PC-3 (cell line): ENCODE measurements at regions not wholly inside any gene's neighbourhood (a gene's known extent, or its start where the extent isn't known, plus 50 kb on each side); places are given as distances from the start of the nearest gene placed in this dataset.

Source experiments
- ATAC-seq: fragments of 200-7000 bp; cut with Tn5 transposase; 2 replicates; pipeline ENCODE4 v1.9.1; 2020; ENCODE audit warnings: mild to moderate bottlenecking, moderate library complexity
- BruUV-seq: library from RNA; stranded (reverse); fragments of 400-500 nt; replicated peaks from 2 replicates; lab custom pipeline; 2021; lab: Mats Ljungman, UMichigan
- CTCF ChIA-PET: fragments of 300-600 bp; sonication (Branson Sonifier 250); formaldehyde crosslinking; loops from one replicate; lab custom pipeline; 2022; ENCODE audit warnings: antibody characterized with exemption; lab: Charles Lee
- POLR2A ChIA-PET: fragments of 300-600 bp; sonication (Branson Sonifier 250); formaldehyde crosslinking; loops from one replicate; lab custom pipeline; 2022; ENCODE audit warnings: antibody characterized with exemption; ENCODE audit not compliant: unreplicated experiment; lab: Charles Lee
- DNase-seq: peaks from one replicate; pipeline ENCODE4 v3.0.0-alpha.2; 2015
- H2AFZ ChIP-seq: fragments of 300-600 bp; sonication (generic); 2 replicates; pipeline ENCODE4 v1.6.0; 2016; ENCODE audit warnings: antibody characterized with exemption, low read length
- H3F3A ChIP-seq: fragments of 300-600 bp; sonication (generic); one replicate; pipeline ENCODE4 v1.6.0; 2017; ENCODE audit warnings: antibody characterized with exemption, low read length, control low read depth, mild to moderate bottlenecking; ENCODE audit not compliant: unreplicated experiment
- H3K27ac ChIP-seq: fragments of 300-600 bp; sonication (generic); 2 replicates; pipeline ENCODE4 v1.5.1; 2016; ENCODE audit warnings: mild to moderate bottlenecking, low read length
- H3K27me3 ChIP-seq: fragments of 300-600 bp; sonication (generic); 2 replicates; pipeline ENCODE4 v1.6.1; 2016; ENCODE audit warnings: low read length, mixed read lengths
- H3K36me3 ChIP-seq: fragments of 300-600 bp; sonication (generic); 2 replicates; pipeline ENCODE4 v1.6.1; 2016; ENCODE audit warnings: low read depth, mixed run types, low read length, mixed read lengths
- H3K4me1 ChIP-seq: fragments of 300-600 bp; sonication (generic); 2 replicates; pipeline ENCODE4 v1.5.1; 2016; ENCODE audit warnings: low read length; ENCODE audit not compliant: insufficient read depth
- H3K4me2 ChIP-seq: fragments of 300-600 bp; sonication (generic); 2 replicates; pipeline ENCODE4 v1.6.0; 2016; ENCODE audit warnings: low read length
- H3K4me3 ChIP-seq: fragments of 300-600 bp; sonication (generic); 2 replicates; pipeline ENCODE4 v1.5.1; 2016; ENCODE audit warnings: mild to moderate bottlenecking, low read length, mixed read lengths
- H3K79me2 ChIP-seq: fragments of 300-600 bp; sonication (generic); 2 replicates; pipeline ENCODE4 v1.6.1; 2017; ENCODE audit warnings: low read length, mixed read lengths
- H3K9ac ChIP-seq: fragments of 300-600 bp; sonication (generic); 2 replicates; pipeline ENCODE4 v1.6.0; 2016; ENCODE audit warnings: mild to moderate bottlenecking, low read length
- H3K9me2 ChIP-seq: fragments of 300-600 bp; sonication (generic); replicated peaks from 2 replicates; pipeline ENCODE4 v1.6.1; 2016; ENCODE audit warnings: mixed run types, low read length, mixed read lengths
- H3K9me3 ChIP-seq: fragments of 300-600 bp; sonication (generic); 2 replicates; pipeline ENCODE4 v1.6.1; 2016; ENCODE audit warnings: low read length, mixed read lengths
- H4K20me1 ChIP-seq: fragments of 300-600 bp; sonication (generic); 2 replicates; pipeline ENCODE4 v1.6.1; 2016; ENCODE audit warnings: low read length, mixed read lengths
- EZH2 ChIP-seq: fragments of 300-600 bp; sonication (generic); IDR thresholded peaks from one replicate; pipeline ENCODE4 v1.6.1; 2017; ENCODE audit warnings: antibody characterized with exemption, mild to moderate bottlenecking, low read length; ENCODE audit not compliant: unreplicated experiment
- EZH2phosphoT487 ChIP-seq: fragments of 300-600 bp; sonication (generic); IDR thresholded peaks from 2 replicates; pipeline ENCODE4 v1.6.1; 2018; ENCODE audit warnings: mild to moderate bottlenecking, antibody characterized with exemption, low read length, borderline replicate concordance
- intact Hi-C: fragments of 100-400 bp; cut with micrococcal nuclease; formaldehyde crosslinking; loops from 2 replicates; pipeline ENCODE4 v1.9.0; 2023
- TF ChIP-seq, protein P1 (sequence below): fragments of 300-600 bp; sonication (generic); conservative IDR thresholded peaks from 2 replicates; pipeline ENCODE4 v1.5.1; 2017; ENCODE audit warnings: antibody characterized with exemption, low read depth, mild to moderate bottlenecking, low read length

GRCh38 chr2:225309516-225309915 lies 90.0 kb upstream of the NYAP2 start:
- intact Hi-C loops: no loop called here
- Histone ChIP-seq H3K4me2 (no peak overlapping the region), H2AFZ (no peak overlapping the region), H3K4me3 (no peak overlapping the region), H3K27me3 (no peaks in the 10 kb centered on the region), H3F3A (no peaks in the 10 kb centered on the region), H3K27ac (no peak overlapping the region), H3K9me3 (no peaks in the 10 kb centered on the region), H4K20me1 (no peaks in the 10 kb centered on the region), H3K4me1 (no peaks in the 10 kb centered on the region), H3K9ac (no peak overlapping the region), H3K9me2 (no peaks in the 10 kb centered on the region), H3K36me3 (no peaks in the 10 kb centered on the region), H3K79me2 (no peaks in the 10 kb centered on the region)
- ATAC-seq (no peak), DNase-seq (no peak)
- POLR2A ChIA-PET: no interaction called here
- CTCF ChIA-PET: no interaction called here
- BruUV-seq: no TSS peak
- no peak for TF ChIP-seq EZH2
- TF ChIP-seq, protein P1, sequence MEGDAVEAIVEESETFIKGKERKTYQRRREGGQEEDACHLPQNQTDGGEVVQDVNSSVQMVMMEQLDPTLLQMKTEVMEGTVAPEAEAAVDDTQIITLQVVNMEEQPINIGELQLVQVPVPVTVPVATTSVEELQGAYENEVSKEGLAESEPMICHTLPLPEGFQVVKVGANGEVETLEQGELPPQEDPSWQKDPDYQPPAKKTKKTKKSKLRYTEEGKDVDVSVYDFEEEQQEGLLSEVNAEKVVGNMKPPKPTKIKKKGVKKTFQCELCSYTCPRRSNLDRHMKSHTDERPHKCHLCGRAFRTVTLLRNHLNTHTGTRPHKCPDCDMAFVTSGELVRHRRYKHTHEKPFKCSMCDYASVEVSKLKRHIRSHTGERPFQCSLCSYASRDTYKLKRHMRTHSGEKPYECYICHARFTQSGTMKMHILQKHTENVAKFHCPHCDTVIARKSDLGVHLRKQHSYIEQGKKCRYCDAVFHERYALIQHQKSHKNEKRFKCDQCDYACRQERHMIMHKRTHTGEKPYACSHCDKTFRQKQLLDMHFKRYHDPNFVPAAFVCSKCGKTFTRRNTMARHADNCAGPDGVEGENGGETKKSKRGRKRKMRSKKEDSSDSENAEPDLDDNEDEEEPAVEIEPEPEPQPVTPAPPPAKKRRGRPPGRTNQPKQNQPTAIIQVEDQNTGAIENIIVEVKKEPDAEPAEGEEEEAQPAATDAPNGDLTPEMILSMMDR: no peak

- Histone ChIP-seq H2AFZ (no peak overlapping the region), H3K4me1 (no peaks in the 10 kb centered on the region), H3K4me3 (no peak overlapping the region), H3K9me3 (0 out of 2 replicates have a peak, but pooled peaks cover 4% of the 10 kb centered on the region), H3K79me2 (no peaks in the 10 kb centered on the region), H3K36me3 (no peaks in the 10 kb centered on the region), H3K4me2 (no peak overlapping the region), H3K9me2 (no peaks in the 10 kb centered on the region), H4K20me1 (no peaks in the 10 kb centered on the region), H3K9ac (no peak overlapping the region), H3F3A (no peaks in the 10 kb centered on the region), H3K27me3 (no peaks in the 10 kb centered on the region), H3K27ac (no peak overlapping the region)
- no peak for DNase-seq
- TF ChIP-seq, protein P1: no peak
- no peak for TF ChIP-seq EZH2phosphoT487
- TF ChIP-seq EZH2: no peak
- intact Hi-C loops: no loop called here
- no TSS peak for BruUV-seq
- CTCF ChIA-PET: interaction anchor here (0.5 kb wide), 1 partner anchor 406 kb away, joined by 3 read pairs; no protein-coding TSS in a partner anchor
- ATAC-seq: no peak
- POLR2A ChIA-PET: no interaction called here
Observed at GRCh38 chr2:225296951-225297350, 102.6 kb upstream of the NYAP2 start.

DNA sequence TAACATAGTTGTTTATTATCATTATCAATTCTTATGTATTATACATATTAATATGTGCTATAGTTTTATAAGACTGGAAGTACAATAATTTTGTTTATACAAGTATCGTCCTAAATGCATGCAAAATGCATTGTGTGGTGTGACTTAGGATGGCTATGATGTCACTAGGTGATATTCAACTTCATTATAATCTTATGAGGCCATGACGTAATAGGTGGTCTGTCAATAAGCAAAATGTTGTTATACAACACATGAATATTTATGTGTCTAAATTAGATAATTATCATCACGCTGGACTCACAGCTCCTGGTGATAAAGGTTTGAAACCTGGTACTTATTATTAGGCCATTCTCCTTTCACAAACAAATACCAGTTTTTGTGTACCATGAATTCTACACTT lies 104.4 kb upstream of the NYAP2 start:
- ChIA-PET CTCF (no interaction called here), POLR2A (no interaction called here)
- H3K79me2 ChIP-seq: no peaks in the 10 kb centered on the region
- H3K9me3 ChIP-seq: no peaks in the 10 kb centered on the region
- no peaks in the 10 kb centered on the region for H3K27me3 ChIP-seq
- no peak overlapping the region for H3K4me3 ChIP-seq
- no peak overlapping the region for H3K27ac ChIP-seq
- no TSS peak for BruUV-seq
- no peak for DNase-seq
- no peak overlapping the region for H3K4me2 ChIP-seq
- TF ChIP-seq EZH2phosphoT487 (no peak), EZH2 (no peak)
- TF ChIP-seq, protein P1: no peak
- no peaks in the 10 kb centered on the region for H3K36me3 ChIP-seq
- H3K4me1 ChIP-seq: no peaks in the 10 kb centered on the region
- no peaks in the 10 kb centered on the region for H3F3A ChIP-seq
- no peak for ATAC-seq
- no peak overlapping the region for H2AFZ ChIP-seq
- H4K20me1 ChIP-seq: no peaks in the 10 kb centered on the region
- intact Hi-C loops: no loop called here
- H3K9ac ChIP-seq: no peak overlapping the region
- H3K9me2 ChIP-seq: no peaks in the 10 kb centered on the region
